ENCODE measurements at regions not wholly inside any gene's neighbourhood (a gene's known extent, or its start where the extent isn't known, plus 50 kb on each side); places are given as distances from the start of the nearest gene placed in this dataset.
"Not testable (repeated sequence)": the region's sequence is repeated elsewhere in the genome, so short reads cannot be mapped to it uniquely, and the experiment has no call there.

DNA sequence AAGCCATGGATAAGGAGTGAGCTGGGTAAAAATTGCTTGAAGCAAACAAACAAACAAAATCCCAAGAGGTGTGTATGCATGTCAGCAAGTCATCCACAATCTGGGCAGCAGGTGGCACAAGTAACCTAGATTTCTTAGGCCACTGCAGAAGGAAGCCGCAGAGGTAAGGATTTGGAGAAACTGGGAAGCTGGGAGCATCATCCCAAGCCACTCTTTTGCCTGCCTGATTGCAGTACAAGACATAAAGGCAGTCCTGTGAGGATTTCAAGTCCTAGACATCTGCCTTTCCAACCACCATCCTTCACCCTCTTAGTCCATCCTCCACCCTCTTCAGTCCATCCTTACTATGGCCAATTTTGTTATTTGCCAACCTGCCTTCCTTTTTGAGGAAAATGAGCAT lies 67.2 kb upstream of the BMAL1 start:
- WGBS: 9% methylated on average over 1 of the region's 1 CpG
- Histone ChIP-seq H3K4me3 (no peak overlapping the region), H3K27me3 (no peaks in the 10 kb centered on the region), H3K36me3 (no peaks in the 10 kb centered on the region), H3K27ac (replicated peaks in 1 of 4) (no peak overlapping the region), H3K9me3 (no peaks in the 10 kb centered on the region), H3K4me1 (peaks cover 7 to 21% (median 8%) of the 10 kb centered on the region in 4 donors)
- no peak for TF ChIP-seq POLR2A (IDR thresholded peaks at IDR 0.05; ENCODE audit: low read depth)
- TF ChIP-seq POLR2AphosphoS5 (IDR thresholded peaks at IDR 0.05): peak in 1 of 2 donors; percentile 32
- TF ChIP-seq, protein P1, sequence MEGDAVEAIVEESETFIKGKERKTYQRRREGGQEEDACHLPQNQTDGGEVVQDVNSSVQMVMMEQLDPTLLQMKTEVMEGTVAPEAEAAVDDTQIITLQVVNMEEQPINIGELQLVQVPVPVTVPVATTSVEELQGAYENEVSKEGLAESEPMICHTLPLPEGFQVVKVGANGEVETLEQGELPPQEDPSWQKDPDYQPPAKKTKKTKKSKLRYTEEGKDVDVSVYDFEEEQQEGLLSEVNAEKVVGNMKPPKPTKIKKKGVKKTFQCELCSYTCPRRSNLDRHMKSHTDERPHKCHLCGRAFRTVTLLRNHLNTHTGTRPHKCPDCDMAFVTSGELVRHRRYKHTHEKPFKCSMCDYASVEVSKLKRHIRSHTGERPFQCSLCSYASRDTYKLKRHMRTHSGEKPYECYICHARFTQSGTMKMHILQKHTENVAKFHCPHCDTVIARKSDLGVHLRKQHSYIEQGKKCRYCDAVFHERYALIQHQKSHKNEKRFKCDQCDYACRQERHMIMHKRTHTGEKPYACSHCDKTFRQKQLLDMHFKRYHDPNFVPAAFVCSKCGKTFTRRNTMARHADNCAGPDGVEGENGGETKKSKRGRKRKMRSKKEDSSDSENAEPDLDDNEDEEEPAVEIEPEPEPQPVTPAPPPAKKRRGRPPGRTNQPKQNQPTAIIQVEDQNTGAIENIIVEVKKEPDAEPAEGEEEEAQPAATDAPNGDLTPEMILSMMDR (IDR thresholded peaks at IDR 0.05): peak; percentile 67 to 76 (median 67)
- intact Hi-C loops (cut with DNase I): loop anchor here (1.0 to 5.0 kb wide), 2 partner anchors 67 to 134 kb away; partner anchors contain the start of gene BMAL1
- no peak for DNase-seq (ENCODE audit: extremely low spot score)

DNA sequence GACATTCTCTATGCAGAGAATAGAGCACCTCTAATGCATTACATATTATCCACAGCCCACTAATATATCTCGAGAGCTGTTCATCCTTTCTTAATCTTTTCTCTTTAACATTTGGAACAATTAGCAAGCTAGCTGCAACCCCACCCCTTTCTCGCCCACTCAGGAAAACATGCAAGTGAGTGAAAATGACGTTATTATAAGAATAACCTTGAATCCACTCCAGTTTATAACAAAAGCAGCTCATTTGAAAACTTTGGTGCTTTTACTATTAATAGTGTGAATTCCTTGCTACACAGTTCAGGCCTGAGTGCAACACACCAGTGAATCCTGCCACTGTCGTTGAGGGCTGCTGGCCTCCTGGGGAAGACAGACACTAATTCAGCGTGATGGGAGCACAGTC lies 63.3 kb upstream of the BMAL1 start:
- 58% methylated on average over 5 of the region's 5 CpGs for WGBS
- DNase-seq (ENCODE audit: extremely low spot score): no peak
- Histone ChIP-seq H3K27ac (replicated peaks in 1 of 4) (no peak overlapping the region), H3K36me3 (no peaks in the 10 kb centered on the region), H3K4me1 (peaks cover 0 to 16% (median 4%) of the 10 kb centered on the region in 4 donors), H3K27me3 (no peaks in the 10 kb centered on the region), H3K9me3 (no peaks in the 10 kb centered on the region), H3K4me3 (no peak overlapping the region)
- no peak for TF ChIP-seq POLR2A (IDR thresholded peaks at IDR 0.05; ENCODE audit: low read depth)
- TF ChIP-seq EP300 (IDR thresholded peaks at IDR 0.05): no peak
- TF ChIP-seq, protein P1 (IDR thresholded peaks at IDR 0.05): no peak
- TF ChIP-seq POLR2AphosphoS5 (IDR thresholded peaks at IDR 0.05): no peak
- intact Hi-C loops (cut with DNase I): loop anchor here (5.0 kb wide), 1 partner anchor 63 kb away; the partner anchor contains the start of gene BMAL1

DNA sequence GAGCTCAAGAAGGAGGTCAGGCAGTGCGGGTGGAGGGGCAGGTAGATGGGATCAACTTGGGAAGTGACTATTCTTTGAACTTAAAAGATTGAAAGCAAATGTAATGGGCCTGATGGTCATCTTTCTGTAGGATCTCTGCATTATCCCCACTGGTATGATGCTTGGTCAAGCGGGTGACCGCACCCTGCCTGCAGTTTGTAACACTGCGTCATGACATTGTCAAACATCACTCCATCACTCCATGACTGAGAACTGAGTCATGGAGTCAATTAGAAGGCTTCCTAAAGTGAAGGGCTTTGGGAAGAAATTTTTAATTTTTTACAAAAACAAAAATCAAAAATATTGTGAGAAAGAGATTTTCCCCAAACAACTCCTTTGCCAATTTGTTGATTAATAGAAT lies 62.4 kb upstream of the BMAL1 start:
- Histone ChIP-seq H3K4me3 (no peak overlapping the region), H3K27ac (replicated peaks in 1 of 4) (no peak overlapping the region), H3K9me3 (no peaks in the 10 kb centered on the region), H3K4me1 (peaks cover 0 to 16% (median 4%) of the 10 kb centered on the region in 4 donors), H3K27me3 (no peaks in the 10 kb centered on the region), H3K36me3 (no peaks in the 10 kb centered on the region)
- intact Hi-C loops (cut with DNase I): no loop called here
- 97% methylated on average over 4 of the region's 4 CpGs for WGBS
- DNase-seq (ENCODE audit: extremely low spot score): no peak
- TF ChIP-seq, protein P1 (IDR thresholded peaks at IDR 0.05): no peak

DNA sequence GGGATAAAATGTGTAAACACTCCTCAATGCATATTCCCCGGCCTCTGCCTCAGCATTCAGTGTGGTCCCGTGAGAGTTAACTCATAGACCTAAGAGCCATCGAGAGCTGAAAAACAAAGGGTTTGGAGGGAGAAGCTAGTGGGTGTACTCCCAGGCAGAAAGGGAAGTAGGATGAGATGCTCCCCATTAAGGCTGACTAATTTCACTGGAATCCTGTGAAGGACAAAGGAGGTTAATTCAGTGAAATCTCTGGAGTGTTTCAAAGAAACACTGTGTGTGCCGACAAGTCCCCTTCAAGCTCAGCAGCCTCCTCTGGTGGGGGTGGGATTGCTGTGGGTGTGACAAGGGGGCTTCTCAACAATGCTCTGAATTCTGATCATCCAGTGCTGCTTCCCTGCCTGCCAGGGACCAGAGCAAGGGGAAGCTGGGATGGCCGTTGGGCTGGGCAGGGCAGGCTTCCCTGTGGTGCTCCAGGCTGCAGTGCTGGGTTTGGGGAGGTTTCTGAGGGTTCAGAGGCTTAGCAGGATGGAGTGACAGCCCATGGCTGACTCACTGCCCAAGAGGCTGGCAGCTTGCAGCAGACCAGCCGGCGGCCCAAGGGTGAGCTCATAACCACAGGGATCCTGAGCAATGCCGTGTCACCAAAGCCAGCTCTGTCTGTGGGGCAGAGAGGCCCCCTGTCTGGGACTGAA lies 61.4 kb upstream of the BMAL1 start:
- H3K4me1 ChIP-seq: peaks cover 0 to 16% (median 4%) of the 10 kb centered on the region in 4 donors
- 69% methylated on average over 5 of the region's 8 CpGs for WGBS
- no peak overlapping the region for H3K4me3 ChIP-seq
- TF ChIP-seq EP300 (IDR thresholded peaks at IDR 0.05) (no peak), POLR2AphosphoS5 (IDR thresholded peaks at IDR 0.05) (no peak)
- TF ChIP-seq, protein P1 (IDR thresholded peaks at IDR 0.05): no peak
- H3K27me3 ChIP-seq: no peaks in the 10 kb centered on the region
- intact Hi-C loops (cut with DNase I): no loop called here
- no peaks in the 10 kb centered on the region for H3K36me3 ChIP-seq
- no peak for DNase-seq (ENCODE audit: extremely low spot score)
- no peak overlapping the region for H3K27ac ChIP-seq (replicated peaks in 1 of 4)
- H3K9me3 ChIP-seq: no peaks in the 10 kb centered on the region

DNA sequence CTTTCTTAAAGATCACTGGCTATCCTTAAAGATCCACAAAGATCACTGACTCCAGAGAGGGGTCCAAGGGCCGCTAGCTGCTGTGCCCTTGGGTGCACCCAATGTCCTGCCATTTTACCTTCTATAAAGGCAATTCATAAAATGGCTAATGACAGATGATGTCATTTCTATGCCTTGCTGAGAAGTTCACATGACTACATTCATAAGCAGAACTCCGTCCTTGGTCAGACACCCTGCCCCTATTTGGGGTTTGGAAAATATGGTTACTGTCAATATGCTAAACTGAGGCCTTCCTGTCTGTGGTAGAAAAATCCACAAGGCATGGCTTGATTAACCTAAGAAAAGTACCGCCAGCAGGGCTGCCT lies 60.9 kb upstream of the BMAL1 start:
- Histone ChIP-seq H3K27me3 (no peaks in the 10 kb centered on the region), H3K9me3 (no peaks in the 10 kb centered on the region), H3K27ac (replicated peaks in 1 of 4) (no peak overlapping the region), H3K36me3 (no peaks in the 10 kb centered on the region), H3K4me1 (peaks cover 0 to 16% (median 4%) of the 10 kb centered on the region in 4 donors), H3K4me3 (no peak overlapping the region)
- DNase-seq (ENCODE audit: extremely low spot score): no peak
- intact Hi-C loops (cut with DNase I): no loop called here
- TF ChIP-seq POLR2A (IDR thresholded peaks at IDR 0.05; ENCODE audit: low read depth): no peak
- no peak for TF ChIP-seq EP300 (IDR thresholded peaks at IDR 0.05)
- no peak for TF ChIP-seq POLR2AphosphoS5 (IDR thresholded peaks at IDR 0.05)
- TF ChIP-seq, protein P1 (IDR thresholded peaks at IDR 0.05): no peak
- 83% methylated on average over 2 of the region's 3 CpGs for WGBS

DNA sequence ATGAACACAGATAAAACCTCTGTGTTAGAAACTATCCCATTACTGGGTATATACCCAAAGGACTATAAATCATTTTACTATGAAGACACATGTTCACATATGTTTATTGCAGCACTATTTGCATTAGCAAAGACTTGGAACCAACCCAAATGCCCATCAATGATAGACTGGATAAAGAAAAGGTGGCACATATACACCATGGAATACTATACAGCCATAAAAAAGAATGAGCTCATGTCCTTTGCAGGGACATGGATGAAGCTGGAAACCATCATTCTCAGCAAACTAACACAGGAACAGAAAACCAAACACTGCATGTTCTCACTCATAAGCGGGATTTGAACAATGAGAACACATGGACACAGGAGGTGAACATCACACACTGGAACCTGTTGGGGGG lies 58.9 kb upstream of the BMAL1 start:
- intact Hi-C loops (cut with DNase I); DNase-seq (ENCODE audit: extremely low spot score); H3K27me3 ChIP-seq; H3K9me3 ChIP-seq; H3K36me3 ChIP-seq; H3K4me3 ChIP-seq; H3K27ac ChIP-seq (replicated peaks in 1 of 4): not testable (repeated sequence)
- peaks cover 0 to 16% (median 6%) of the 10 kb centered on the region in 4 donors for H3K4me1 ChIP-seq
- 95% methylated on average over 1 of the region's 1 CpG for WGBS
